ENCODE measurements at regions not wholly inside any gene's neighbourhood (a gene's known extent, or its start where the extent isn't known, plus 50 kb on each side); places are given as distances from the start of the nearest gene placed in this dataset.

- intact Hi-C loops (cut with DNase I): no loop called here
- DNase-seq (ENCODE audit: low spot score): no peak
Measured at GRCh38 chr16:5455110-5455509, 357.5 kb upstream of the EEF2KMT start.

GRCh38 chr16:5454349-5454748, 356.8 kb upstream of the EEF2KMT start:
- intact Hi-C loops (cut with DNase I): no loop called here

GRCh38 chr16:5451641-5452040, 354.0 kb upstream of the EEF2KMT start:
- no peak for DNase-seq (ENCODE audit: low spot score)

More at GRCh38 chr16:5454349-5454748, 356.8 kb upstream of the EEF2KMT start:
- DNase-seq (ENCODE audit: low spot score): no peak

GRCh38 chr16:5450409-5451104, 353.0 kb upstream of the EEF2KMT start:
- no peak for DNase-seq (ENCODE audit: low spot score)
- intact Hi-C loops (cut with DNase I): no loop called here

More at GRCh38 chr16:5451641-5452040, 354.0 kb upstream of the EEF2KMT start:
- intact Hi-C loops (cut with DNase I): no loop called here

GRCh38 chr16:5449901-5450300, 352.3 kb upstream of the EEF2KMT start:
- intact Hi-C loops (cut with DNase I): no loop called here
- DNase-seq (ENCODE audit: low spot score): no peak

- intact Hi-C loops (cut with DNase I): no loop called here
- no peak for DNase-seq (ENCODE audit: low spot score)
Measured at GRCh38 chr16:5448798-5449197, 351.2 kb upstream of the EEF2KMT start.

GRCh38 chr16:5447734-5448133, 350.1 kb upstream of the EEF2KMT start:
- intact Hi-C loops (cut with DNase I): no loop called here
- no peak for DNase-seq (ENCODE audit: low spot score)

GRCh38 chr16:5446623-5447240, 349.1 kb upstream of the EEF2KMT start:
- intact Hi-C loops (cut with DNase I): no loop called here
- DNase-seq (ENCODE audit: low spot score): no peak

- DNase-seq (ENCODE audit: low spot score): no peak
- intact Hi-C loops (cut with DNase I): no loop called here
Measured at GRCh38 chr16:5444189-5444588, 346.6 kb upstream of the EEF2KMT start.

GRCh38 chr16:5442986-5443385, 345.4 kb upstream of the EEF2KMT start:
- DNase-seq (ENCODE audit: low spot score): no peak
- intact Hi-C loops (cut with DNase I): no loop called here

GRCh38 chr16:5442054-5442453, 344.5 kb upstream of the EEF2KMT start:
- no peak for DNase-seq (ENCODE audit: low spot score)
- intact Hi-C loops (cut with DNase I): no loop called here

- DNase-seq (ENCODE audit: low spot score): no peak
- intact Hi-C loops (cut with DNase I): no loop called here
Measured at GRCh38 chr16:5438591-5438990, 341.0 kb upstream of the EEF2KMT start.

GRCh38 chr16:5433587-5433986, 336.0 kb upstream of the EEF2KMT start:
- intact Hi-C loops (cut with DNase I): no loop called here

GRCh38 chr16:5432166-5432565, 334.6 kb upstream of the EEF2KMT start:
- DNase-seq (ENCODE audit: low spot score): no peak
- intact Hi-C loops (cut with DNase I): no loop called here

More at GRCh38 chr16:5433587-5433986, 336.0 kb upstream of the EEF2KMT start:
- no peak for DNase-seq (ENCODE audit: low spot score)

GRCh38 chr16:5430598-5430997, 333.0 kb upstream of the EEF2KMT start:
- intact Hi-C loops (cut with DNase I): no loop called here
- no peak for DNase-seq (ENCODE audit: low spot score)

GRCh38 chr16:5428932-5429331, 331.3 kb upstream of the EEF2KMT start:
- intact Hi-C loops (cut with DNase I): no loop called here
- no peak for DNase-seq (ENCODE audit: low spot score)

GRCh38 chr16:5427571-5427970, 330.0 kb upstream of the EEF2KMT start:
- intact Hi-C loops (cut with DNase I): no loop called here

GRCh38 chr16:5422643-5423496, 325.3 kb upstream of the EEF2KMT start:
- DNase-seq (ENCODE audit: low spot score): no peak
- intact Hi-C loops (cut with DNase I): no loop called here

More at GRCh38 chr16:5427571-5427970, 330.0 kb upstream of the EEF2KMT start:
- DNase-seq (ENCODE audit: low spot score): no peak

GRCh38 chr16:5422047-5422446, 324.5 kb upstream of the EEF2KMT start:
- no peak for DNase-seq (ENCODE audit: low spot score)
- intact Hi-C loops (cut with DNase I): no loop called here

GRCh38 chr16:5416013-5416412, 318.4 kb upstream of the EEF2KMT start:
- intact Hi-C loops (cut with DNase I): no loop called here
- DNase-seq (ENCODE audit: low spot score): no peak

Measured in cardiac septum (tissue), 1 donor.